ELR (cell line): ENCODE measurements at regions not wholly inside any gene's neighbourhood (a gene's known extent, or its start where the extent isn't known, plus 50 kb on each side); places are given as distances from the start of the nearest gene placed in this dataset.

Experiments
- DNase-seq: peaks from one replicate; pipeline ENCODE4 v3.0.0-alpha.2; 2015; ENCODE audit warnings: low read depth

DNA sequence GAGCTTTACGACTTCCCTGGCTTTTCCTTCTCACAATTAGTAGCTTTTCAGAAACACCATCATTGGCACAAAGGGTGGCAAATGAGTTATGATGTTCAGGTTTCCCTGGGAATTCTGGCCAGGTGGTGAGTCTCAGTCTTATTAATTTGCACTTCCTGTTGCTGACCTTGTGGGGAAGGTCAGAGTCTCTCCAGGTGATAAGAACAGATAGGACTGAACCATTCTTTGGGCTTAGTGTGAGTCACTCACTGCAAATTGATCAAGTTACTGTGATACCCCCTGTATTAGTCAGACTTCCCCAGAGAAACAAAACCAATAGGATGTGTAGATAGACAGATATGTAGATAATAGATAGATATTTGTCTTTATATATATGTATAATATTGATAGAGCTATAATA, 53.8 kb upstream of the RANBP3L start:
- DNase-seq = peak; percentile 20

GRCh38 chr5:36356915-36357314, 55.2 kb upstream of the RANBP3L start:
- no peak for DNase-seq

DNA sequence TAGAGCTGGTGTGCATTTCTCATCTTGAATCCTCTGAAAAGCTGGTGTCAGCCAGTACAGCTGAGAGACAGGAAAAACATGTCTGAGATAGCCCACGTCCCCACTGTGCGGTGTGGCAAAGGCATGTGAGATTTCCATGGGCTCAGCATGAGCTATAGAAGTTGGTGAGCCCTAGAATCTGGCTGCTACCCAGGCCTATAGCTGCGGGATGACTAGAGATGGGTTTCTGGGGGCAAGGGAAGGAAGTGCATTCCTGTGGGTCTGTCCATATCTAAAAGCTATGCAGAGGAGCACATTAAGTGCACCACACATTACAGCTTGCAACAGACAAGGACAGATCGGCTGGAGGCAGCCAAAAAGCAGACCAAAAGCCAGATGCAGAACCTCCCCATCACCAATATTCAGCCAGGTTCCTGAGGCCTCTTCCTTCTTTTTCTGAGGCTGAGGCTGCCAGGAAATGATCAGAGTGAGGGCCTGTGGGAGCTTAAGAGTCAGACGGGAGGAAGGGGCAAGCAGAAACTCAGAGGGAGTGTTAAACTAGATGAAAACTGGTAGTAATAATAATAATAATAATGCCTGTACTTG, 55.8 kb upstream of the RANBP3L start:
- DNase-seq = peak; percentile 68

DNA sequence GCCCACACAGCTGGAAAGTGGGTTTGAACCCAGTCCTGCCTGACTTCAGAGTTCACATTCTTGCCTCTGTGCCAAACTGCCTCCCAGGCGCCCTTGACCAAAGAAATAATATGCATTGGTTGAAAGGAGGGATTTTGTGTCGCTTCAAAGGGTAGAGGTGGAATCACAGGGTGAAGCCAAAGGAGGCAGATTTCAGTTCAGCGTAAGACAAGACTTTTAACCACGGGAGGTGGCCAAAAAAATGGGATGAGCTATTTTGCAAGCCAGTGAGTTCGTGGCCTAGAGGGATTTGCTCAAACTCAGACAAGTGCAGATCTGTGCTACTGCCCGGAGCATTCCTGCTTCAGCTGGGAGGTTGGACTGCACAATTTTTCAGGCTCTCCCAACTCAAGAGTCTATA, 57.6 kb upstream of the RANBP3L start:
- DNase-seq = no peak

DNA sequence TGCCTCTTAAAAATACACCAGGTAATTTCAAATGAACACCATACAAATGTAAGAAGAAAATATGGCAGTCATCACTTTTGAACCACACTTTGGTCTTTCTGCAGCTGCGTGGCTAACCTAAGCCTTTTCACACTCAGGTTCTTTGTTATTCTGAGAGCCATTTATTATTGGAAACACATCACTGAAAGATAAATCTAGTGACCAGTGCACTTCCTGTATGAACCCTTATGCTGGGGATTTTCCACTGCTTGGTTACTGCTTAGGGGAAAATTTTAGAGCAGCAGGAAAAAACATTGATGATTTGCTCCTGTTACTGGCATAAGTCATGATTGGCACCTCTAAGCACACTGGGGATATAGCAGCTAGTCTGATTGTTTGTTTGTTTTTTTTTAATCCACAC, 58.6 kb upstream of the RANBP3L start:
- no peak for DNase-seq

- peak; percentile 56 for DNase-seq
Measured at GRCh38 chr5:36363101-36363500, 61.4 kb upstream of the RANBP3L start.

DNA sequence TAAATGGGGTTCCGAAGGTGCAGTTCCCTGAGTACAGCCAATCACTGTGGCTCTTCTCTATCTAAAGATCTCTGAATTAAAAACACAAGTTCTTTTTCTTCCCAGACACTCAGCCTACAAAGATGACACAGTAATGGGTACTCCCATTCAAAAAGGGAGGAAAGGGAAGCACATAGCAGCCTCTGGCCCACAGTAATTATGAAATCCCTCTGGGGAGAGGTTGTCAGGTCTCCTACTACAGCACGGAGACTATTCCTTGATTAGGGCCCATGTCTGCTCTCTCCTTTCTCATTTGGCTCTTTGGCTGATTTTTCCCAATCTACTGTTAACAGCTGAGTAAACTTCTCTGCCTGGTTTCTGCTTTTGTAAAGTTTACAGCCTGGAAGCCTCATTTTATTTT, 62.0 kb upstream of the RANBP3L start:
- DNase-seq = no peak

GRCh38 chr5:36364473-36364872, 62.8 kb upstream of the RANBP3L start:
- no peak for DNase-seq

- DNase-seq = no peak
Measured at GRCh38 chr5:36365896-36366295, 64.2 kb upstream of the RANBP3L start.

DNA sequence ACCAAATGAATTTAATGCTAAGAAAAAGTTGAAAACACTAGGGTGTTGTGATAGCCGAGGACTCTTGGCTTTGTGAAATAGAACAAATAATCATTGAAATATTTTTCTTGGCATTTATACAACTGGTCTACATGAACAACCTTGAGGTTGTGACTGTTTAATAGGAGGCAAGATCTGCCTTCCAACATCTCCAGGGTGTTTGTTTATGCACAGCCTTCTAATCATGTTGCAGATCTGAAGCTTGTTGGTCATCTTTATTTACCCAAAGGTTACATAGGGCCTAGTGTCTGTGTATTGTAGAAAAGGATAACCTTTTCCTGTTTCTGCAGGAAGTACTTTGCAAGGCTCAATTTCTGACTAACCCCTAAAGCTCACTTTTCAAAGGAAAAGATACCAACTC, 65.2 kb upstream of the RANBP3L start:
- no peak for DNase-seq

- no peak for DNase-seq
Measured at GRCh38 chr5:36367524-36367923, 65.8 kb upstream of the RANBP3L start.

DNA sequence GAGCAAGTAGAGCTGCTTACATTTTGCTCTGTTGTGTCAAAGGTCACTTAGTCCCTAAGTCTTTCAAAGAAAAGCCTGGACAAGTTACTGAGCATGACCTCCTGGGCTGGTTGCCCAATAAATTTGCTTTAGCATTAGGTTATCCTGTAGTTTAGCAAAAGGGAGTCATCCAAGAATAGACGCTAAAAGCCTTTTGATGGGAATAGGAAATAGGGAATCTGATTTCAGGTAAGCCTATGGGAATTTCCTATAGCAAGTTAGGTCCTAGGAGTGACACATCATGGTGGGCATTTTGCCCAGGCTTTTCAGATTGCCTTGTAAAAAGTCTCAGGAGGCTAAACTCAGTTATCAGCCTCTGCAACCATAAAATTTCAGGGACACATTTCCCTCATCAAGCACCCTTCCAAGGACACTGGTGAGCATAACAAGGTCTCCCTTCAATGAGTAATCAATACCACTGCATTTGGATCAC, 67.6 kb upstream of the RANBP3L start:
- peak; percentile 31 for DNase-seq

DNA sequence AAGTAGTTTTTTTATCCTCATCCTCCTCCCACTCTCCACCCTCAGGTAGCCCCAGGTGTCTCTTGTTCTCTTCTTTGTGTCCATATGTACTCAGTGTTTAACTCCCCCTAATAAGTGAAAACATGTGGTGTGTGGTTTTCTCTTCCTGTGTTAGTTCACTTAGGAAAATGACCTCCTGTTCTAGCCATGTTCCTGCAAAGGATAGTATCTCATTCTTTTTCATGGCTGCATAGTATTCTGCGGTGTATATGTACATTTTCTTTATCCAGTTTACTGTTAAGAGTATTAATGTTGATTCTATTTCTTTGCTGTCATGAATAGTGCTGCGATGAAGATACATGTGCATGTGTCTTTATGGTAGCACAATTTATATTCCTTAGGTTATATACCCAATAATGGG, 68.4 kb upstream of the RANBP3L start:
- DNase-seq = no peak

GRCh38 chr5:36371366-36371765, 69.7 kb upstream of the RANBP3L start:
- no peak for DNase-seq

DNA sequence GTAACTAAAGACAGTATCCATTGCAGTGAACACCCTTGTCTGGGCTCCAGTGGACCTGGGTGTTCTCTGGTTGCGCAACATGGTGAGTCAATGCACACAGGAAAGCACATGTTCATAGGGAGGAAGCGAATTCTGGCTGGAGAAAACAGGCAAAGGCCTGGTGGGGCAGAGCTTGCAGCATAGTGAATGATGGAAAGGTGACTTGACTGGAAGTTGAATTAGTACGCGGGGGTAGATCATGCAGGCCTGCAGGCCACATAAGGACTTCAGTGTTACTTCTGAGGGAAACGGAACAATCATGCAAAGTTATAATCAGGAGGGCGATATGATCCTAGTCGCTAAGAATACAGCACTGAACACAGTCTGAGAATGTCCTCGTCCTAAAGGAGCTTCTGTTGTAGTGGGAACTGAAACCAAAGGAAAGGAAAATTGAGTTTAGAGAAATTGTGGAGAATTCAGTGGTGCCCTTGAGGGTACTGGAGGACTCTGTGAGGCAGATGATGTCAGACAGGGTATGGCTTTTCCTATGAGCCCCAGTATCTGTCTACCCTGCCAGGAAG, 71.9 kb upstream of the RANBP3L start:
- DNase-seq = peak; percentile 80

GRCh38 chr5:36374266-36374862, 72.7 kb upstream of the RANBP3L start:
- DNase-seq = peak; percentile 58

- DNase-seq = no peak
Measured at GRCh38 chr5:36377192-36377591, 75.5 kb upstream of the RANBP3L start.

- no peak for DNase-seq
Measured at GRCh38 chr5:36378551-36378950, 76.8 kb upstream of the RANBP3L start.

GRCh38 chr5:36382890-36383289, 81.2 kb upstream of the RANBP3L start:
- DNase-seq = no peak

DNA sequence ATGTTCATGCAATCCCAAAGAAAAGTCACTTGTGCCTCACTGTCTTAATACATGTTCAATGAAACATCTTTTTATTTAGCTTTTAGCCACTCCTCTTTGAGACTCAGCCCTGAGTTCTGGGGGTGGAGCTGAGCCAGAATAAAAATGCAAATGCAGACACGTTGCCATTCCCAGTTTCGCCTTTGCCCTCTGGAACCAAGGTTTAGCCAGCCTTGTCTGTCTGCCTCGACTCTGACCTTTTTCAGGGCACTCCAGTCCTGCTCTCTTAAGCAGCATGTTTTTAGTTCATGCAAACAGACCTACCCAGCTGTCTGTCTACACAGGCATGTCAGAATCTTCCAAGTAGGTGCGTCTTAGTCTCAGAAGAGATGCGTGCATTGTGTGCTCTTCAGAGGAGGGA, 82.2 kb upstream of the RANBP3L start:
- DNase-seq = no peak

DNA sequence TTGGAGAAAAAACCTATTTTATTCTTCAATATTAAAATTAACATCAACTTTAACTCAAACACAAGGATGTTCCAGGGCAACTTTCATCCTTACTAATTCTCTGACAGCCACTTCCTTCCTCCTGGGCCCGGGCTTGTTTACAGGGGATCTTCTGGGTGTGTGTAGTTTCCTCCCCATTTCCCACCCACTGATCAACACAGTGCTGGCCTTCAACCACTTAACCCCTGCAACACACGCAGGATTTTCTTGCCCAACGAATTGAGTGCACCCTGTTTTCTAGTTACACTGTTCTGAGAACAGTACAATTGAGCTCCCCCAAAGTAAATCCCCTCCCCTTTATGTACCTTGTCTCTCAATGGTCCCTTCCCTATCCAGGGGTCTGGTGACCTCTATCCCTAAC, 83.1 kb upstream of the RANBP3L start:
- no peak for DNase-seq

DNA sequence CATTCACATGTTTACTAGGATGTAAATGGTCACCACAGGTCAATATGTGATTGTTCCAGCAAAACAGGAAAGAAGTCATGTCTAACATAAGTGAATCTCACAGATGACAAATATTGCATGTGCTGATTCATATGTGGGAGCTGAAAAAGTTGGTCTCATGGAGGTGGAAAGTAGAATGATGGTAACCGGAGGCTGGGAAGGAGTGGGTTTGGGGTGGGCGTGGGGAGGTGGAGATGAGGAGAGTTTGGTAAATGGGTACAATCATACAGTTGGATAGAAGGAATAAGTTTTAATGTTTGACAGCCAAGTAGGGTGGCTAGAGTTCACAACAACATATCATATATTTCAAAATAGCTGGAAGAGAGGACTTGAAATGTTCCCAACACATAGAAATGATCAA, 83.8 kb upstream of the RANBP3L start:
- DNase-seq = no peak

DNA sequence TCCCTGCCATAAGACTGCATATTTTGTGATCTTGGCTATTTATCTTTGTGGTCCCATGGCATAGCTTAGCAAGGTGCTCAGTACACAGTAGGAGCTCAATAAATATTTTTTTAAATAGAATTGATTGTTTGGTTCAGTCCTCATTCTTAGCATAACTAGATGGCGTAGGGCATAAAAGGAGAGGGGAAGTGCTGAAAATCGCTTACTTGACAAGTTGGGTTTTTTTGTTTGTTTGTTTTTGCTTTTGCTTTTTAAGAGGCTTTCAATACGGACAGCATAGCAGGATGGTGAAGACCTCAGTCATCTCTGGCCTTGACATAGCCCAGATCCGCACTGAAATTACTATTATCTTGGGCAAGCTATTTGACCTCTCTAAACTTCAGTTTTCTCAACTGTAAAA, 86.6 kb upstream of the RANBP3L start:
- DNase-seq = no peak

DNA sequence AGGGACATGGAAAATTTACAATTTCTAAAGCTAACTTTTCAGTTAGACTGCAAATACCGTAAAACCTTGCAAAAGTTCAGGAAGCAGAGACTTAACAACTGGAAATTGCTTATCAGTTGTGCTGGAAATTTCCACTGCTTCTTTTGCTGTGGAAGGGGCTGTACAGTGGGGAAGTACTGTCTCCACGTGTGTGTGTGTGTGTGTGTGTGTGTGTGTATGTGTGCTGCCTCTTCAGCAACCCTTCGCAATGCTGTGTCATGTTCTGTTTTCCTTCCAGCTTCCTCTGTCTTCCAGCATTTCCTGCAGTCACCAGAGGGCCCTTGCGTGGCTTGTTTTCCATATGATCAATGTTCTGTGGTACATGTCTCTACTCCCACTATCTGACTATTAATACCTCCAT, 87.5 kb upstream of the RANBP3L start:
- no peak for DNase-seq
